ENCODE measurements at regions not wholly inside any gene's neighbourhood (a gene's known extent, or its start where the extent isn't known, plus 50 kb on each side); places are given as distances from the start of the nearest gene placed in this dataset.

GRCh38 chr2:207320381-207321159 lies 154.8 kb upstream of the KLF7 start:
- Histone ChIP-seq H3K27me3 (ENCODE audit: control insufficient read depth in 2 of 2, insufficient read depth in 2 of 2, low read length in 2 of 2) (no peaks in the 10 kb centered on the region), H3K9ac (ENCODE audit: insufficient read depth in 1 of 2, low read depth in 2 of 2, low read length in 2 of 2) (no peak overlapping the region), H3K4me1 (replicated peaks in 1 of 2; ENCODE audit: control insufficient read depth in 2 of 2, insufficient read depth in 2 of 2, low read length in 2 of 2) (no peaks in the 10 kb centered on the region), H3K9me3 (replicated peaks; ENCODE audit: control insufficient read depth, insufficient read depth, low read depth, low read length) (no peaks in the 10 kb centered on the region), H2AFZ (ENCODE audit: low read depth, low read length) (no peak overlapping the region), H3K36me3 (ENCODE audit: control insufficient read depth, insufficient read depth, low read length) (no peaks in the 10 kb centered on the region), H3K79me2 (ENCODE audit: control insufficient read depth, insufficient read depth, low read length) (no peaks in the 10 kb centered on the region), H3K27ac (ENCODE audit: extremely low read depth, low read depth, low read length) (no peak overlapping the region), H3K4me3 (no peak overlapping the region), H3K4me2 (ENCODE audit: insufficient read depth, low read length) (no peak overlapping the region), H3K9me1 (ENCODE audit: control insufficient read depth, insufficient read depth, low read length) (no peaks in the 10 kb centered on the region), H4K20me1 (replicated peaks; ENCODE audit: control insufficient read depth, insufficient read depth, low read length) (no peaks in the 10 kb centered on the region)
- in situ Hi-C loops (cut with MboI) (no loop called here), intact Hi-C loops (cut with micrococcal nuclease) (no loop called here)
- FAIRE-seq = no peak
- POLR2A ChIA-PET = no interaction called here
- BruUV-seq (replicated peaks) = no TSS peak
- no peak for ATAC-seq
- CTCF ChIA-PET (ENCODE audit: low intra/inter-chr PET ratio) = no interaction called here
- DNase-seq (ENCODE audit: extremely low read depth in 1 of 4, low spot score in 3 of 4) = no peak
- TF ChIP-seq HNRNPL (IDR thresholded peaks at IDR 0.05; ENCODE audit: low read depth, low read length) (no peak), ZFP91 (CRISPR knock-in tag; IDR thresholded peaks at IDR 0.05) (no peak), RBM39 (optimal IDR thresholded peaks at IDR 0.05; ENCODE audit: low read depth, low read length) (no peak), MYC (IDR thresholded peaks at IDR 0.05; ENCODE audit: low read depth, low read length) (no peak), MYC (CRISPR knock-in tag; IDR thresholded peaks at IDR 0.05; ENCODE audit: borderline replicate concordance, low read depth) (no peak), LARP7 (IDR thresholded peaks at IDR 0.05) (no peak), ZBTB33 (CRISPR knock-in tag; IDR thresholded peaks at IDR 0.05) (no peak), PML (IDR thresholded peaks at IDR 0.05; ENCODE audit: low read length) (no peak), SRSF3 (IDR thresholded peaks at IDR 0.05; ENCODE audit: insufficient read depth, low read length) (no peak), POLR2A (conservative IDR thresholded peaks at IDR 0.05) (no peak), TFAP4 (CRISPR knock-in tag; IDR thresholded peaks at IDR 0.05; ENCODE audit: borderline replicate concordance) (no peak), FIP1L1 (IDR thresholded peaks at IDR 0.05; ENCODE audit: low read depth, low read length, poor library complexity, severe bottlenecking) (no peak), CXXC5 (CRISPR knock-in tag; IDR thresholded peaks at IDR 0.05) (no peak), UBTF (IDR thresholded peaks at IDR 0.05; ENCODE audit: borderline replicate concordance in 1 of 2, low read depth in 2 of 2, low read length in 2 of 2) (no peak), DLX4 (CRISPR knock-in tag; IDR thresholded peaks at IDR 0.05) (no peak)
- WGBS (ENCODE audit: insufficient coverage, low coverage, missing lambda C conversion rate) = 30% methylated on average over 5 of the region's 5 CpGs

Measured in K562 (cell line).